HG02981 (cell line): ENCODE measurements at regions not wholly inside any gene's neighbourhood (a gene's known extent, or its start where the extent isn't known, plus 50 kb on each side); places are given as distances from the start of the nearest gene placed in this dataset.
"Not testable (repeated sequence)": the region's sequence is repeated elsewhere in the genome, so short reads cannot be mapped to it uniquely, and the experiment has no call there.

Source experiments
- ATAC-seq: cut with Tn5 transposase; IDR thresholded peaks from one replicate; pipeline ENCODE4 v1.9.1; 2021; ENCODE audit warnings: mild to moderate bottlenecking, moderate library complexity; ENCODE audit not compliant: unreplicated experiment

DNA sequence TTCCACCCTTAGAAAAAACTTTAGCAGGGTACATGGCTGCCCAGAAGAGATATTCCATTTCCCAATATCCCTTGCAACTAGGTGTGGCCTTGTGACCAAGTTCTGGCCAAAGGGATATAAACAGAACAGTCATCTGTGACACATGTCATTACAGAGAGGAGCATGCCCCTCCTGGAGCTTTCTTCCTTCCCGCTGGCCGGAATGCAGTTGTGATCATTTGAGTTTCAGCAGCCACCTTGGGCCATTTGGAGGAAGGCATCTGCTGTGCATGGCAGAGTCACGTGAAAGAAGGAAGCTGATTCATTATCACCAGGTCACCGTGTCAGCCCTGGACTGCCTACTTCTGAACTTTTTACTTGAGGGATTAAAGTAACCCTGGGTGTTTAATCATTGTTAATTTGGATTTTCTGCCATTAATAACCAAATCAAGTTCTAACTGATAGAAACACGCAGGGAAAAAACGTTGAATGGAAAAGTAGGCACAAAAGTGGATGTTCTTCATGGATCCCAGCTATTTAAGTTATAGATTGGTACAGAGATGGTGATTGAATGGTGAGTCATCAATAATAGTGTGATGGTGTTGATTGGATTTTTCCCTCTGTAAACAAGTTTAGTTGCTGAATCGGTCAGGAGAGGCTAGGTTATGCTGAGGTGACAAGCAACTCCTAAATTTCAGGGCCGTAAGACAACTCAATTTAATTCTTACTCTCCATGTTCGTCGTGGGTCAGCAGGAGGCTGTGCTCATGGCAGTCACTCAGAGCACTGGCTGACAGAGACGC lies 80.7 kb upstream of the CCDC167 start:
- no peak for ATAC-seq

GRCh38 chr6:37579444-37580067 lies 79.9 kb upstream of the CCDC167 start:
- ATAC-seq, result no peak

DNA sequence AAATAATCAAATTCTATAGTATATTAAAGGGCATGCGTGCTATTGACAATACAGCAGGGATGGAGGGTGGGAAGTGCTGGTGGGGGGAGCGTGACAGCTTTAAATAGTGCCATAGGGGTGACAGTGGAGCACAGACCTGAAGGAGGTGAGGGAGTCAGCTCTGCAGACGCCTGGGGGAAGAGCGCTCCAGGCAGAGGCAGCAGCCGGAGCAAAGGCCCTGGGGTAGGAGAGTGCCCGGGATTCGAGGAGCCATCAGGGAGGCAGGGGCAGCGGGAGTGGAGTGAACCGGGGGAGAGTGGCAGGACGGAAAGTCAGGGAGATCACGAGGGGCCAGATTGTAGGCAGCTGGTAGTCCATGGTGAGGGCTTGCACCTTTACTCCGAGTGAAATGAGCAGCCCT lies 78.4 kb upstream of the CCDC167 start:
- no peak for ATAC-seq

DNA sequence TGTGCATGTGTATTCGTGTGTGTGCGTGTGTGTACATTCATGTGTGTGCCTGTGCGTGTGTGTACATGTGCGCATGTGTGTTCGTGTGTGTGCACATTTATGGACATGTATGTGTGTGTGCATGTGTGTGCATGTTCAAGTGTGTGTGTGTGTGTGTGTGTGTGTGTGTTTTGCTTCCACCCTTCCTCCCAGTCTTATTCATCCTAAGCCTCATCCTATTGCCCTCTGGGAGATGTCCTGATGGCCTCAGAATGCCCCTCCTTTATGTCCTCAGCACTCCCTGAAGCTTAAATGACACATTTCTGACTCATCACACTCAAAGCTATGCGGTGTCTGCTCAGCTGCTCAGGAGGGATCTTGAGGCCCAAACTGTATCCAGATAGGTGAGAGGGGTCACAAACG lies 76.6 kb upstream of the CCDC167 start:
- no peak for ATAC-seq

GRCh38 chr6:37575221-37575620 lies 75.5 kb upstream of the CCDC167 start:
- no peak for ATAC-seq

DNA sequence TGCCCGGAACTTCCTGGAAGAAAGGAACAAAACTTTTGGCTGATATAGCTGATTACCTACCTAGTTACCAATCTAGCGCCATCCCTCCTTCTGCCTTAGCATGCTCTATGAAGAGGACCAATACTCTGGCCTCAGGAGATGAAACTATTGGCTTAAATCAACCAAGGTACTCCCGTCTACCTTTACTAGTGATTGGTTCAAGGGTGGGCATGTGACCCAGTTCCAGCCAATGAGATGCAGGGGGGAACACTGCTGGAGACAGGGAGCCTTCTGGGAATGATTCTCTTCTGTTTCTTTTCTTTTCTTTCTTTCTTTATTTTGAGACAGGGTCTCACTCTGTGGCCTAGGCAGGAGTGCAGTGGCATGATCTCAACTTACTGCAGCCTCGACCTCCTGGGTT lies 72.6 kb upstream of the CCDC167 start:
- ATAC-seq, result no peak

- ATAC-seq, result no peak
Observed at GRCh38 chr6:37570482-37571133, 70.9 kb upstream of the CCDC167 start.

DNA sequence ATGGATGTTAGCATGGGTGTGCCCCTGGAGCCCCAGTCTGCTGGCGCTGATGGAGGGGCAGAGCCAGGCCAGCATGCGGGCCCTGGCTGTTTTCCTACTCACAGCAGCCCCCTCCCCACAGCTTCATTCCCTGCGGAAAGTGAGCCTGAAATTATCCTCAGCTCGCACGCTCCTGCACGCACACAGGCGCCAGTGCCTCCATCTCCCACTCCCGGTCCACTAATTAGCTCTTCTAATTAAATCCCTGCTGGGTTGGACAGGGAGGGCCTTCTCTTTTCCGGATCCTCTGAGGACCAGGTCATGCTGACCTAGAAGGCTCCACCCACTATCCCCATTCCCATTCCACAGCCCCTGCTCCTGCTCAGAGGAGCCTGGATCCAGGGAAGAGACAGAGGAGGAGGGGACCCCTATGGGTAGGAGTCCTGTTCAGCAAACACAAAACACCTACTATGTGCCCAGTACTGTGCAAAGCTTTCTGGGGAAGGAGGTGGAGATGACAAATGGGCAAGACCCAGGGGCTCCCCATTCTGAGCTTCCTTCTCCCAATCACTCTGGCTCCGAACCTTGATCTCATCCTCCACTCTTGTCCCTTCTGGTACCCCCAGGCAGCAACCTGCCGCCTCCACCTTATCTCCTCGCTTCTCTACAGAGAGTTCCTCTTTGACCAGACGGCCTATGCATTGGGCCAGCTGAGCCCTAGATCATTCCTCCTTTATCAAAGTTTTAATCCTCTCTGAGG lies 70.2 kb upstream of the CCDC167 start:
- ATAC-seq, result no peak

DNA sequence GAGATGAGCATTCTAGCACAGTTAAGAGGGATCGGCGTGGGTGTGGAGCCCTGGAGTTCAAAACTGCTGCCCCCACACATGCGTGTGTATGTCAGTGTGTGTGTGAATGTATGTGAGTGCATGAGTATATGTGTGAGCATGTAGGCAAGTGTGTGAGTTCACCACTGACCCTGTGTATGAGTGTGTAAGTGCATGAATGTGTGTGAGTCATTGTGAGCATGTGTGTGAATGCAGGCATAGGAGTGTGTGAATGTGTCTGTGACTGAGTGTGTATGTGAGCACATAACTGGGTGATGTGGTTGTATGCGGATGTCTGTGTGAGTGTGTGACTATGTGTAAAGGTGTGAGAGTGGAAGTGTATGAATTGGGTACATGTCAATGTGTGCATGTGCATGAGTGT lies 69.6 kb upstream of the CCDC167 start:
- ATAC-seq, result no peak

GRCh38 chr6:37566950-37567349 lies 67.3 kb upstream of the CCDC167 start:
- ATAC-seq, result no peak

GRCh38 chr6:37566111-37566949 lies 66.6 kb upstream of the CCDC167 start:
- peak; percentile 38 for ATAC-seq

GRCh38 chr6:37565267-37566110 lies 65.8 kb upstream of the CCDC167 start:
- ATAC-seq, result no peak

DNA sequence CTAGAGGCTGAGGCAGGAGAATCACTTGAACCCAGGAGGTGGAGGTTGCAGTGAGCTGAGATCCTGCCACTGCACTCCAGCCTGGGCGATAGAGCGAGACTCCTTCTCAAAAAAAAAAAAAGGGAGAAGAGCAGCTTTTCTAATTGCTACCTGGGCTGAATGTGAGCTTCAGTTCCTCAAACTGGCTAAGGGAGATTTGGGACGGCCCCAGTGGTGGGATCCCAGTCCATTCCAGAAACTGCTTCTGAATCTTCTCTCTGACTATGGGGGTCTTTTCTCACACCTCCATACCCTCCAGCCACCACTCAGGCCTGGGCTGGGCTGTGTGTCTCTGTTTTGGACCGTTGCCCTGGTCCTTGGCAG lies 63.2 kb upstream of the CCDC167 start:
- ATAC-seq, result not testable (repeated sequence)

- ATAC-seq, result no peak
Observed at GRCh38 chr6:37561361-37561760, 61.7 kb upstream of the CCDC167 start.

GRCh38 chr6:37560737-37561103 lies 61.0 kb upstream of the CCDC167 start:
- no peak for ATAC-seq

GRCh38 chr6:37559501-37559900 lies 59.8 kb upstream of the CCDC167 start:
- no peak for ATAC-seq

GRCh38 chr6:37559050-37559449 lies 59.4 kb upstream of the CCDC167 start:
- ATAC-seq, result no peak

- ATAC-seq, result no peak
Observed at GRCh38 chr6:37558646-37559045, 59.0 kb upstream of the CCDC167 start.

GRCh38 chr6:37558168-37558567 lies 58.5 kb upstream of the CCDC167 start:
- no peak for ATAC-seq

GRCh38 chr6:37557645-37558114 lies 58.0 kb upstream of the CCDC167 start:
- ATAC-seq, result no peak
